ENCODE measurements at regions not wholly inside any gene's neighbourhood (a gene's known extent, or its start where the extent isn't known, plus 50 kb on each side); places are given as distances from the start of the nearest gene placed in this dataset.
"Not testable (repeated sequence)": the region's sequence is repeated elsewhere in the genome, so short reads cannot be mapped to it uniquely, and the experiment has no call there.

GRCh38 chr9:41321277-41321676, 132.2 kb upstream of the ZNG1F start:
- not testable (repeated sequence) for H3K27ac Mint-ChIP-seq; H3K4me3 Mint-ChIP-seq; DNase-seq (ENCODE audit: low spot score in 2 of 2); ATAC-seq (ENCODE audit: low read depth); H3K27me3 Mint-ChIP-seq; H3K36me3 Mint-ChIP-seq; H3K4me1 Mint-ChIP-seq; H3K9me3 Mint-ChIP-seq

DNA sequence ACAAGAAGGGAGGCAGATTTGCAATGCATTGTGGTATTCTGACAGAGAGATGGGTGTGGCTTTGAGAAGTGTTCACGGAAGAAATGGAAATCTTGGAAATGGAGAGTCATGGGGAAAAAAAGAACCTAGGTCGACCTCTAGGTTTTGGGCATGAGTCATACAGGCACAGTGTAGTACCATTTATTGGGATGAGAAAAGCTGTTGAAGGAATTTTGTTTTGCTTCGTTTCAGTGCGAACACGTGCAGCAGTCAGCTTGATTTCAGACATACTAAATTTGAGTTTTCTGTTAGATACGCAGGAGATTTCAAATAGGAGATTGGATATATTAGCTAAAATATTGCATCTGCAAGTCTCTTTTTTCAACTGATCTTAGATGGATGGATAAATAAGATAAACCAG, 119.8 kb upstream of the ZNG1F start:
- not testable (repeated sequence) for H3K4me1 Mint-ChIP-seq; H3K27ac Mint-ChIP-seq; DNase-seq (ENCODE audit: low spot score in 2 of 2); ATAC-seq (ENCODE audit: low read depth); H3K4me3 Mint-ChIP-seq; H3K36me3 Mint-ChIP-seq; H3K27me3 Mint-ChIP-seq; H3K9me3 Mint-ChIP-seq

- not testable (repeated sequence) for H3K4me3 Mint-ChIP-seq, H3K36me3 Mint-ChIP-seq
Measured at GRCh38 chr9:41285744-41286143, 96.6 kb upstream of the ZNG1F start.

GRCh38 chr9:41280299-41281238, 91.5 kb upstream of the ZNG1F start:
- H3K4me3 Mint-ChIP-seq; ATAC-seq (ENCODE audit: low read depth); DNase-seq (ENCODE audit: low spot score in 2 of 2); H3K36me3 Mint-ChIP-seq; H3K4me1 Mint-ChIP-seq; H3K9me3 Mint-ChIP-seq; H3K27ac Mint-ChIP-seq; H3K27me3 Mint-ChIP-seq: not testable (repeated sequence)

More at GRCh38 chr9:41285744-41286143, 96.6 kb upstream of the ZNG1F start:
- not testable (repeated sequence) for H3K27ac Mint-ChIP-seq; ATAC-seq (ENCODE audit: low read depth); H3K4me1 Mint-ChIP-seq; H3K9me3 Mint-ChIP-seq; H3K27me3 Mint-ChIP-seq; DNase-seq (ENCODE audit: low spot score in 2 of 2)

DNA sequence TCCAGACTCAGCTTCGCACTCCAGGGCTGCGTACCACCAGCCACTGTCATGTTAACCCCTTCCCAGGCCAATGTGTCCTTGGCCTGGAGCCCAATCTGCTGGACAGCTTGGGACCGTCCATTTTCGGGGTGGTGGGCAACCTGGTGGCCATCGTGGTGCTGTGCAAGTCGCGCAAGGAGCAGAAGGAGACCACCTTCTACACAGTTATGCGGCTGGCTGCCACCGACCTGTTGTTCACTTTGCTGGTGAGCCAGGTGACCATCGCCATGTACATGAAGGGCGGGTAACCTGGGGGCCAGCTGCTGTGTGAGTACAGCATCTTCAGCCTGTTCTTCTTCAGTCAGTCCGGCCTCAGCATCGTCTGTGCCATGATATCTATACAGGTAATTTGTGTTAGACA, 90.3 kb upstream of the ZNG1F start:
- not testable (repeated sequence) for DNase-seq (ENCODE audit: low spot score in 2 of 2); ATAC-seq (ENCODE audit: low read depth); H3K4me1 Mint-ChIP-seq; H3K4me3 Mint-ChIP-seq; H3K36me3 Mint-ChIP-seq; H3K27ac Mint-ChIP-seq; H3K9me3 Mint-ChIP-seq; H3K27me3 Mint-ChIP-seq

DNA sequence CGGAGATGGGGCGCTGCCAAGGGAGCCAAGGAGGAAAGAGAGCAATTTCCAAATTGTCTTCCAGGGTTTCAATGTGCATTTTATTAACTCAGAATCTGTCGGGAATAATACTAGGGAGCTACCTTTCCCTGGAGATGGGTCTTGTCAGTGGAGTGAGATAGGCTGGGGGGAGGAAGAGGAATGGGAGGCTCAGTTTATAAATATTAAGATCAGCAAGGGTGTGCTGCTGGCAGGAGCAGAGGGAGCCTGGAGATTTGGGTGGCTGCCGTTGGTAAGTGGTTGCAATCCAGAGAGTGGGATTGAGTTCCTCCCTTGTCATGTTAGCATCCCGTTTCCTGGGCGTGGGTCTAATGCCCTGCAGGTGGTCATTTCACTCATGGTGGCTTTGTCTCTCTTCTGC, 89.9 kb upstream of the ZNG1F start:
- not testable (repeated sequence) for H3K4me3 Mint-ChIP-seq; H3K27me3 Mint-ChIP-seq; ATAC-seq (ENCODE audit: low read depth); H3K9me3 Mint-ChIP-seq; H3K36me3 Mint-ChIP-seq; DNase-seq (ENCODE audit: low spot score in 2 of 2); H3K27ac Mint-ChIP-seq; H3K4me1 Mint-ChIP-seq

- peak; percentile 100 for ATAC-seq (ENCODE audit: low read depth)
- DNase-seq (ENCODE audit: low spot score in 2 of 2), result peak; percentile 59 to 61
- not testable (repeated sequence) for H3K36me3 Mint-ChIP-seq, H3K27ac Mint-ChIP-seq, H3K4me1 Mint-ChIP-seq, H3K27me3 Mint-ChIP-seq, H3K9me3 Mint-ChIP-seq
- peak overlapping the region; percentile 81 for H3K4me3 Mint-ChIP-seq
Measured at GRCh38 chr9:41273549-41274267, 84.6 kb upstream of the ZNG1F start.

DNA sequence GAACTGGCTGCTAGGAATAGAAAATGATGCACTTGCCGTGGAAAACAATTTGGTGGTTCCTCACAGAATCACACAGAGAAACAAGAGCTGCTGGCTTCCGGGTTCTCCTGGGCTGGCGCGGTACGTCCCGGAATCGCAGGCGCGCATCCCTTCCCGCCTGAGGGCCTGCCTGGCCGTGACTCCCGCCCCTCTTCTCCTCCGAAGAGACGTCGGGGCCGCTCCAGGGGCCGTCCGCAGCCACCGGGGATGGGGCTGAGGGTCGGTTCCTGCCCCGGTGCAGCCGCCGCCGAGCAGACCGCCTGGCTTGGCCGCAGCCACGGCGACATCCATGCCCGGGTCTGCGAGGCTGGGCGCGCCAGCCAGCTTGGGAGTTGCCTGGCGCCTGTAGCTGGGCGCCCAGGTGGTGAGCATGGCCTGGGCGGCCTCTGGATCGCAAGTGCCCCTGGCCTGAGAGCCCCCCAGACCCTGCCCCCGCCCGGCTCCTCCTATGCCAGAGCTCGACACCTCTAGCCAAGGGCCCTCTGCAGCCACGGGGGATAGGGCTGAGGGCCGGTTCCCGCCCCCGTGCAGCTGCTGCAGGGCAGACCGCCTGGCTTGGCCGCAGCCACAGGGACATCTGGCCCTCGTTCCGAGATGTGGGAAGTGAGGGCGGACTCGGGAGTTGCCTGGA, 83.9 kb upstream of the ZNG1F start:
- H3K36me3 Mint-ChIP-seq; H3K27ac Mint-ChIP-seq; ATAC-seq (ENCODE audit: low read depth); H3K27me3 Mint-ChIP-seq; H3K4me1 Mint-ChIP-seq; H3K9me3 Mint-ChIP-seq: not testable (repeated sequence)
- peak overlapping the region; percentile 58 for H3K4me3 Mint-ChIP-seq
- peak; percentile 48 to 64 for DNase-seq (ENCODE audit: low spot score in 2 of 2)

- not testable (repeated sequence) for ATAC-seq (ENCODE audit: low read depth); DNase-seq (ENCODE audit: low spot score in 2 of 2); H3K9me3 Mint-ChIP-seq; H3K27me3 Mint-ChIP-seq; H3K27ac Mint-ChIP-seq; H3K4me1 Mint-ChIP-seq; H3K4me3 Mint-ChIP-seq; H3K36me3 Mint-ChIP-seq
Measured at GRCh38 chr9:41270992-41271391, 81.9 kb upstream of the ZNG1F start.

DNA sequence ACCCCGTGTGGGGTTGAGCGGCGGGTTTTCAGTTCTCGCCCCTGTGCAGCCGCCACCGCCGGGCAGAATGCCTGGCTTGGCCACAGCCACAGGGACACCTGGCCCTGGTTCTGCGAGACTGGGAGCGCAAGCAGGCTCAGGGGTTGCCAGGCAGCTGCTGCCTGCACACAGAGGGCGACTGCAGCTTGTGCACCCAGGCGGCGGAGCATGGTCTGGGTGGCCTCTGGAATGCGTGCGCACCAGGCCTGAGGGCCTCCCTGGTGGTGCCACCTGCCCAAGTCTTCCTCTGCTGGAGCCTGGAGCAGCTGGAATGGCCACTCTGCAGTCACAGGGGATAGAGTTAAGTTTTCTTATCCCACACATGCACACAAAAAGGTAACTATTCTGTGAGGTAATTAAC, 80.4 kb upstream of the ZNG1F start:
- H3K4me1 Mint-ChIP-seq; H3K4me3 Mint-ChIP-seq; ATAC-seq (ENCODE audit: low read depth); H3K27me3 Mint-ChIP-seq; DNase-seq (ENCODE audit: low spot score in 2 of 2); H3K9me3 Mint-ChIP-seq; H3K27ac Mint-ChIP-seq; H3K36me3 Mint-ChIP-seq: not testable (repeated sequence)

GRCh38 chr9:41269054-41269453, 79.9 kb upstream of the ZNG1F start:
- not testable (repeated sequence) for H3K27ac Mint-ChIP-seq; H3K4me3 Mint-ChIP-seq; H3K9me3 Mint-ChIP-seq; H3K36me3 Mint-ChIP-seq; H3K4me1 Mint-ChIP-seq; DNase-seq (ENCODE audit: low spot score in 2 of 2); ATAC-seq (ENCODE audit: low read depth); H3K27me3 Mint-ChIP-seq

- not testable (repeated sequence) for DNase-seq (ENCODE audit: low spot score in 2 of 2); H3K9me3 Mint-ChIP-seq; H3K27me3 Mint-ChIP-seq; H3K36me3 Mint-ChIP-seq; H3K4me1 Mint-ChIP-seq; ATAC-seq (ENCODE audit: low read depth); H3K27ac Mint-ChIP-seq
- peak overlapping the region; percentile 17 for H3K4me3 Mint-ChIP-seq
Measured at GRCh38 chr9:41266602-41267001, 77.5 kb upstream of the ZNG1F start.

- not testable (repeated sequence) for H3K4me3 Mint-ChIP-seq; H3K36me3 Mint-ChIP-seq; H3K27me3 Mint-ChIP-seq; H3K9me3 Mint-ChIP-seq; ATAC-seq (ENCODE audit: low read depth); H3K4me1 Mint-ChIP-seq; H3K27ac Mint-ChIP-seq; DNase-seq (ENCODE audit: low spot score in 2 of 2)
Measured at GRCh38 chr9:41266000-41266399, 76.9 kb upstream of the ZNG1F start.

GRCh38 chr9:41251973-41252372, 62.9 kb upstream of the ZNG1F start:
- not testable (repeated sequence) for ATAC-seq (ENCODE audit: low read depth); H3K4me1 Mint-ChIP-seq

More at GRCh38 chr9:41251973-41252372, 62.9 kb upstream of the ZNG1F start:
- not testable (repeated sequence) for H3K36me3 Mint-ChIP-seq; H3K27ac Mint-ChIP-seq; H3K9me3 Mint-ChIP-seq; DNase-seq (ENCODE audit: low spot score in 2 of 2); H3K27me3 Mint-ChIP-seq; H3K4me3 Mint-ChIP-seq
